IMR-90 (cell line): ENCODE measurements at regions not wholly inside any gene's neighbourhood (a gene's known extent, or its start where the extent isn't known, plus 50 kb on each side); places are given as distances from the start of the nearest gene placed in this dataset.

Experiments used
- ATAC-seq: fragments of 200-7000 bp; cut with Tn5 transposase; 2 replicates; pipeline ENCODE4 v1.9.1; 2020; ENCODE audit warnings: low read depth, mild to moderate bottlenecking, moderate library complexity
- BruUV-seq: library from RNA; stranded (reverse); fragments of 400-500 nt; replicated peaks from 2 replicates; lab custom pipeline; 2021; lab: Mats Ljungman, UMichigan
- CTCF ChIA-PET: fragments of 300-600 bp; formaldehyde crosslinking; extraction: SDS; loops from one replicate; lab custom pipeline; 2021; ENCODE audit warnings: antibody characterized with exemption; lab: Yijun Ruan, JAX
- POLR2A ChIA-PET: fragments of 300-600 bp; sonication (Branson Sonifier 250); formaldehyde crosslinking; loops from one replicate; lab custom pipeline; 2022; ENCODE audit warnings: antibody characterized with exemption; ENCODE audit not compliant: unreplicated experiment; lab: Charles Lee
- DNase-seq: peaks from one replicate; pipeline ENCODE4 v3.0.0; 2013
- H2AFZ ChIP-seq: replicated peaks from 2 replicates; pipeline ENCODE3; 2013; ENCODE audit warnings: low read length, mild to moderate bottlenecking; ENCODE audit not compliant: poor library complexity
- H2AK5ac ChIP-seq: 2 replicates; pipeline ENCODE4 v1.6.1; 2013; ENCODE audit warnings: low read depth, low read length, inconsistent platforms
- H2AK9ac ChIP-seq: replicated peaks from 2 replicates; pipeline ENCODE3; 2013; ENCODE audit warnings: mild to moderate bottlenecking, low read depth, low read length, moderate library complexity; ENCODE audit not compliant: poor library complexity
- H2BK120ac ChIP-seq: 2 replicates; pipeline ENCODE4 v1.6.1; 2013; ENCODE audit warnings: low read depth, low read length, inconsistent platforms
- H2BK15ac ChIP-seq: 3 replicates; pipeline ENCODE4 v1.6.1; 2013; ENCODE audit warnings: low read depth, low read length, inconsistent platforms
- H2BK20ac ChIP-seq: 2 replicates; pipeline ENCODE4 v1.6.1; 2013; ENCODE audit warnings: low read depth, mild to moderate bottlenecking, inconsistent platforms, low read length, moderate library complexity
- H2BK5ac ChIP-seq: 2 replicates; pipeline ENCODE4 v1.6.1; 2013; ENCODE audit warnings: mild to moderate bottlenecking, low read depth, low read length, inconsistent platforms; ENCODE audit not compliant: poor library complexity, severe bottlenecking
- H3K14ac ChIP-seq: replicated peaks from 2 replicates; pipeline ENCODE4 v1.6.1; 2013; ENCODE audit warnings: low read depth, low read length, inconsistent platforms
- H3K18ac ChIP-seq: 2 replicates; pipeline ENCODE4 v1.6.1; 2013; ENCODE audit warnings: low read depth, low read length, control low read depth
- H3K23ac ChIP-seq: 2 replicates; pipeline ENCODE4 v1.6.1; 2013; ENCODE audit warnings: low read depth, low read length, inconsistent platforms
- H3K27ac ChIP-seq: 2 replicates; pipeline ENCODE4 v1.5.1; 2013; ENCODE audit warnings: mild to moderate bottlenecking, control low read depth, low read length; ENCODE audit not compliant: insufficient read depth
- H3K27me3 ChIP-seq: 2 replicates; pipeline ENCODE4 v1.6.1; 2013; ENCODE audit warnings: low read length; ENCODE audit not compliant: control insufficient read depth, insufficient read depth
- H3K36me3 ChIP-seq: 2 replicates; pipeline ENCODE4 v1.6.1; 2013; ENCODE audit warnings: low read length, mixed read lengths; ENCODE audit not compliant: control insufficient read depth, insufficient read depth
- H3K4ac ChIP-seq: 2 replicates; pipeline ENCODE4 v1.6.1; 2013; ENCODE audit warnings: low read depth, low read length, inconsistent platforms
- H3K4me1 ChIP-seq: 2 replicates; pipeline ENCODE4 v1.6.1; 2013; ENCODE audit warnings: low read length, mixed read lengths; ENCODE audit not compliant: control insufficient read depth, insufficient read depth
- H3K4me2 ChIP-seq: 2 replicates; pipeline ENCODE4 v1.6.1; 2013; ENCODE audit warnings: low read depth, mild to moderate bottlenecking, control low read depth, low read length, moderate library complexity
- H3K4me3 ChIP-seq: 2 replicates; pipeline ENCODE4 v1.5.1; 2013; ENCODE audit warnings: low read depth, mild to moderate bottlenecking, control low read depth, low read length, moderate library complexity; ENCODE audit not compliant: insufficient read depth
- H3K56ac ChIP-seq: 2 replicates; pipeline ENCODE4 v1.6.1; 2013; ENCODE audit warnings: low read length, inconsistent platforms; ENCODE audit not compliant: insufficient read depth; ENCODE audit errors: extremely low read depth
- H3K79me1 ChIP-seq, 2 experiments: 2 replicates each; pipeline ENCODE4 v1.6.1; 2013; ENCODE audit warnings: low read length in 2 of 2, inconsistent platforms in 1 of 2, low read depth in 1 of 2
- H3K9ac ChIP-seq: 2 replicates; pipeline ENCODE4 v1.6.1; 2013; ENCODE audit warnings: low read depth, low read length, control low read depth
- H3K9me1 ChIP-seq: 2 replicates; pipeline ENCODE4 v1.6.1; 2013; ENCODE audit warnings: low read length, inconsistent platforms; ENCODE audit not compliant: insufficient read depth
- H3K9me3 ChIP-seq: 2 replicates; pipeline ENCODE4 v1.6.1; 2013; ENCODE audit warnings: low read length; ENCODE audit not compliant: control insufficient read depth, insufficient read depth
- H4K20me1 ChIP-seq: 2 replicates; pipeline ENCODE4 v1.6.1; 2013; ENCODE audit warnings: low read length, inconsistent platforms; ENCODE audit not compliant: insufficient read depth
- H4K5ac ChIP-seq: 2 replicates; pipeline ENCODE4 v1.6.1; 2013; ENCODE audit warnings: mild to moderate bottlenecking, low read depth, low read length, control low read depth
- H4K8ac ChIP-seq, 2 experiments: 2 replicates each; pipeline ENCODE4 v1.6.1; 2013; ENCODE audit warnings: low read depth in 2 of 2, low read length in 2 of 2, control low read depth in 1 of 2, inconsistent platforms in 1 of 2
- H4K91ac ChIP-seq: 2 replicates; pipeline ENCODE4 v1.6.1; 2013; ENCODE audit warnings: low read depth, low read length, inconsistent platforms; ENCODE audit not compliant: insufficient read depth
- BHLHE40 ChIP-seq: fragments of 150-350 bp; IDR thresholded peaks from 2 replicates; pipeline ENCODE4 v1.6.1; 2016; ENCODE audit warnings: mild to moderate bottlenecking, low read depth, low read length
- CEBPB ChIP-seq: IDR thresholded peaks from 2 replicates; pipeline ENCODE4 v1.6.1; 2012; ENCODE audit warnings: low read depth, low read length, improper control_type of control experiment
- CHD1 ChIP-seq: IDR thresholded peaks from 2 replicates; pipeline ENCODE4 v1.6.1; 2012; ENCODE audit warnings: low read depth, low read length, improper control_type of control experiment
- FOS ChIP-seq: fragments of 150-350 bp; IDR thresholded peaks from 2 replicates; pipeline ENCODE4 v1.6.1; 2016; ENCODE audit warnings: low read depth, low read length
- MAFK ChIP-seq: IDR thresholded peaks from 2 replicates; pipeline ENCODE4 v1.6.1; 2012; ENCODE audit warnings: low read depth, low read length, improper control_type of control experiment
- MAZ ChIP-seq: IDR thresholded peaks from 2 replicates; pipeline ENCODE4 v1.6.1; 2012; ENCODE audit warnings: low read depth, mild to moderate bottlenecking, low read length, improper control_type of control experiment, moderate library complexity, borderline replicate concordance
- MXI1 ChIP-seq: IDR thresholded peaks from 2 replicates; pipeline ENCODE4 v1.6.1; 2012; ENCODE audit warnings: low read depth, mild to moderate bottlenecking, low read length, moderate library complexity, borderline replicate concordance
- NFE2L2 ChIP-seq: fragments of 150-350 bp; IDR thresholded peaks from 2 replicates; pipeline ENCODE4 v1.6.1; 2016; ENCODE audit warnings: low read depth, mild to moderate bottlenecking, low read length
- POLR2A ChIP-seq: IDR thresholded peaks from 2 replicates; pipeline ENCODE4 v1.6.1; 2012; ENCODE audit warnings: mild to moderate bottlenecking, low read depth, low read length
- RAD21 ChIP-seq: IDR thresholded peaks from 2 replicates; pipeline ENCODE4 v1.6.1; 2012; ENCODE audit warnings: low read length, improper control_type of control experiment
- RCOR1 ChIP-seq: IDR thresholded peaks from 2 replicates; pipeline ENCODE4 v1.6.1; 2012; ENCODE audit warnings: mild to moderate bottlenecking, low read length, improper control_type of control experiment; ENCODE audit not compliant: insufficient replicate concordance
- RFX5 ChIP-seq: IDR thresholded peaks from 2 replicates; pipeline ENCODE4 v1.8.0; 2012; ENCODE audit warnings: low read depth, mild to moderate bottlenecking, low read length, moderate library complexity
- SMC3 ChIP-seq: fragments of 150-350 bp; IDR thresholded peaks from 2 replicates; pipeline ENCODE4 v1.6.1; 2016; ENCODE audit warnings: low read depth, mild to moderate bottlenecking, antibody characterized with exemption, low read length, moderate library complexity
- dilution Hi-C: fragments of 300-500 bp; cut with HindIII; formaldehyde crosslinking; loops from one replicate; pipeline ENCODE4 v1.14.3; 2018; ENCODE audit warnings: low sequenced_read_pairs; ENCODE audit not compliant: unreplicated experiment
- in situ Hi-C: fragments of 300-500 bp; cut with MboI; formaldehyde crosslinking; loops from 3 replicates; pipeline ENCODE4 v1.14.3; 2019; ENCODE audit warnings: low sequenced_read_pairs, inconsistent platforms, mixed read lengths
- intact Hi-C: fragments of 100-400 bp; cut with micrococcal nuclease; formaldehyde crosslinking; loops from 2 replicates; pipeline ENCODE4 v1.10.0; 2022
- TF ChIP-seq, protein P1 (sequence below): fragments of 150-350 bp; IDR thresholded peaks from 2 replicates; pipeline ENCODE4 v1.6.1; 2017; ENCODE audit warnings: mild to moderate bottlenecking, antibody characterized with exemption, low read length, low read depth
- TF ChIP-seq, protein P2 (sequence below): fragments of 150-350 bp; IDR thresholded peaks from 2 replicates; pipeline ENCODE4 v1.6.1; 2016; ENCODE audit warnings: low read depth, mild to moderate bottlenecking, low read length, moderate library complexity, borderline replicate concordance
- TF ChIP-seq, protein P3 (sequence below): conservative IDR thresholded peaks from 2 replicates; pipeline ENCODE4 v1.5.1; 2012; ENCODE audit warnings: mild to moderate bottlenecking, low read depth, low read length, improper control_type of control experiment

DNA sequence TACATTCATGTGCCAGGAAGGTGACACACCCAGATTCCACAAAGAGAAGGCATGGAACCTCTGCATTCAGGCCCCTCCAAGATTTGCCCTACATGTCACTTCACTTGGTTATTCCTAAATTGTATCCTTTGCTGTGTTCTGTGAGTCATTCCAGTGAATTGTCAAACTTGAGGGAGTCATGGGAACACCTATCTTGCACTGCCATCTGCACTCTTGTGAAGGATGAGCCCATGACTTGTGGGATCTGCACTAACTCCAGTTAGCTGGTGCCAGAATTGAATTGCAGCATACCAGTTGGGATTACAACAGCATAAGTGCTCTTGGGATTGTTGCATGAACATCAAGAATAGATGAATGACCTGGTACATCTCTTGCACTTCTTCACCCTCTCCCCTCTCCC, 1288.0 kb upstream of the ZEB2 start:
- H3K9ac ChIP-seq = no peak overlapping the region
- no peak overlapping the region for H2AK5ac ChIP-seq
- H2BK15ac ChIP-seq = no peak overlapping the region
- peak; percentile 17 for DNase-seq
- no peaks in the 10 kb centered on the region for H3K36me3 ChIP-seq
- H2AK9ac ChIP-seq = no peak overlapping the region
- no peak overlapping the region for H3K27ac ChIP-seq
- H3K4ac ChIP-seq = no peak overlapping the region
- H3K56ac ChIP-seq = no peak overlapping the region
- POLR2A ChIA-PET = interaction anchor here (0.7 kb wide), 1 partner anchor 46 kb away, joined by 4 read pairs; no protein-coding TSS in a partner anchor
- H3K18ac ChIP-seq = no peak overlapping the region
- H3K14ac ChIP-seq = peak overlapping the region; percentile 40; the same call in 1 of the 2 replicates
- no peak overlapping the region for H2BK120ac ChIP-seq
- H3K23ac ChIP-seq = no peak overlapping the region
- H4K20me1 ChIP-seq = no peaks in the 10 kb centered on the region
- no peak overlapping the region for H4K5ac ChIP-seq
- dilution Hi-C loops = no loop called here
- no peaks in the 10 kb centered on the region for H3K4me1 ChIP-seq
- no peaks in the 10 kb centered on the region for H3K9me3 ChIP-seq
- no TSS peak for BruUV-seq
- H3K4me3 ChIP-seq = no peak overlapping the region
- H3K79me1 ChIP-seq = no peaks in the 10 kb centered on the region
- H3K9me1 ChIP-seq = 0 out of 2 replicates have a peak, but pooled peaks cover 3% of the 10 kb centered on the region
- intact Hi-C loops = no loop called here
- TF ChIP-seq BHLHE40 = no peak
- TF ChIP-seq, protein P1, sequence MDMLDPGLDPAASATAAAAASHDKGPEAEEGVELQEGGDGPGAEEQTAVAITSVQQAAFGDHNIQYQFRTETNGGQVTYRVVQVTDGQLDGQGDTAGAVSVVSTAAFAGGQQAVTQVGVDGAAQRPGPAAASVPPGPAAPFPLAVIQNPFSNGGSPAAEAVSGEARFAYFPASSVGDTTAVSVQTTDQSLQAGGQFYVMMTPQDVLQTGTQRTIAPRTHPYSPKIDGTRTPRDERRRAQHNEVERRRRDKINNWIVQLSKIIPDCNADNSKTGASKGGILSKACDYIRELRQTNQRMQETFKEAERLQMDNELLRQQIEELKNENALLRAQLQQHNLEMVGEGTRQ = no peak
- TF ChIP-seq RFX5 = no peak
- TF ChIP-seq, protein P2, sequence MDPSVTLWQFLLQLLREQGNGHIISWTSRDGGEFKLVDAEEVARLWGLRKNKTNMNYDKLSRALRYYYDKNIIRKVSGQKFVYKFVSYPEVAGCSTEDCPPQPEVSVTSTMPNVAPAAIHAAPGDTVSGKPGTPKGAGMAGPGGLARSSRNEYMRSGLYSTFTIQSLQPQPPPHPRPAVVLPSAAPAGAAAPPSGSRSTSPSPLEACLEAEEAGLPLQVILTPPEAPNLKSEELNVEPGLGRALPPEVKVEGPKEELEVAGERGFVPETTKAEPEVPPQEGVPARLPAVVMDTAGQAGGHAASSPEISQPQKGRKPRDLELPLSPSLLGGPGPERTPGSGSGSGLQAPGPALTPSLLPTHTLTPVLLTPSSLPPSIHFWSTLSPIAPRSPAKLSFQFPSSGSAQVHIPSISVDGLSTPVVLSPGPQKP = no peak
- no peak for TF ChIP-seq CEBPB
- no peak for TF ChIP-seq MAZ
- TF ChIP-seq, protein P3, sequence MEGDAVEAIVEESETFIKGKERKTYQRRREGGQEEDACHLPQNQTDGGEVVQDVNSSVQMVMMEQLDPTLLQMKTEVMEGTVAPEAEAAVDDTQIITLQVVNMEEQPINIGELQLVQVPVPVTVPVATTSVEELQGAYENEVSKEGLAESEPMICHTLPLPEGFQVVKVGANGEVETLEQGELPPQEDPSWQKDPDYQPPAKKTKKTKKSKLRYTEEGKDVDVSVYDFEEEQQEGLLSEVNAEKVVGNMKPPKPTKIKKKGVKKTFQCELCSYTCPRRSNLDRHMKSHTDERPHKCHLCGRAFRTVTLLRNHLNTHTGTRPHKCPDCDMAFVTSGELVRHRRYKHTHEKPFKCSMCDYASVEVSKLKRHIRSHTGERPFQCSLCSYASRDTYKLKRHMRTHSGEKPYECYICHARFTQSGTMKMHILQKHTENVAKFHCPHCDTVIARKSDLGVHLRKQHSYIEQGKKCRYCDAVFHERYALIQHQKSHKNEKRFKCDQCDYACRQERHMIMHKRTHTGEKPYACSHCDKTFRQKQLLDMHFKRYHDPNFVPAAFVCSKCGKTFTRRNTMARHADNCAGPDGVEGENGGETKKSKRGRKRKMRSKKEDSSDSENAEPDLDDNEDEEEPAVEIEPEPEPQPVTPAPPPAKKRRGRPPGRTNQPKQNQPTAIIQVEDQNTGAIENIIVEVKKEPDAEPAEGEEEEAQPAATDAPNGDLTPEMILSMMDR = no peak
- no peak for TF ChIP-seq MXI1
- TF ChIP-seq FOS = no peak
- no peak for TF ChIP-seq SMC3
- TF ChIP-seq MAFK = no peak
- TF ChIP-seq POLR2A = no peak
- TF ChIP-seq CHD1 = no peak
- TF ChIP-seq RAD21 = no peak
- no peak for TF ChIP-seq RCOR1
- no peak for TF ChIP-seq NFE2L2
- H4K91ac ChIP-seq = no peak overlapping the region
- H3K27me3 ChIP-seq = no peaks in the 10 kb centered on the region
- CTCF ChIA-PET = no interaction called here
- in situ Hi-C loops = no loop called here
- no peak for ATAC-seq
- no peak overlapping the region for H2BK20ac ChIP-seq
- H4K8ac ChIP-seq = no peak overlapping the region
- H2BK5ac ChIP-seq = no peak overlapping the region
- H3K4me2 ChIP-seq = no peak overlapping the region
- H2AFZ ChIP-seq = no peak overlapping the region
